ENCODE measurements at regions not wholly inside any gene's neighbourhood (a gene's known extent, or its start where the extent isn't known, plus 50 kb on each side); places are given as distances from the start of the nearest gene placed in this dataset.

DNA sequence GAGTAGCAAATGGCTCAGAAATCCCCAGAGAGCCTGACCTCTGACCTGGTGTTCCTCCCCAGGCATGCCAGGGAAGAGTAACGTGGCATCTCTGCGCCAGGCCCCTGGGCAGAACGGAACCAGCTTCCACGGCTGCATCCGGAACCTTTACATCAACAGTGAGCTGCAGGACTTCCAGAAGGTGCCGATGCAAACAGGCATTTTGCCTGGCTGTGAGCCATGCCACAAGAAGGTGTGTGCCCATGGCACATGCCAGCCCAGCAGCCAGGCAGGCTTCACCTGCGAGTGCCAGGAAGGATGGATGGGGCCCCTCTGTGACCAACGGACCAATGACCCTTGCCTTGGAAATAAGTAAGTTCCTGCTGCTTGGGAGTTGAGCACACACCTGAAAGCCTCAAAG, 83.4 kb upstream of the PACRGL start:
- no peak for DNase-seq (ENCODE audit: low read depth)
- TF ChIP-seq, protein P1, sequence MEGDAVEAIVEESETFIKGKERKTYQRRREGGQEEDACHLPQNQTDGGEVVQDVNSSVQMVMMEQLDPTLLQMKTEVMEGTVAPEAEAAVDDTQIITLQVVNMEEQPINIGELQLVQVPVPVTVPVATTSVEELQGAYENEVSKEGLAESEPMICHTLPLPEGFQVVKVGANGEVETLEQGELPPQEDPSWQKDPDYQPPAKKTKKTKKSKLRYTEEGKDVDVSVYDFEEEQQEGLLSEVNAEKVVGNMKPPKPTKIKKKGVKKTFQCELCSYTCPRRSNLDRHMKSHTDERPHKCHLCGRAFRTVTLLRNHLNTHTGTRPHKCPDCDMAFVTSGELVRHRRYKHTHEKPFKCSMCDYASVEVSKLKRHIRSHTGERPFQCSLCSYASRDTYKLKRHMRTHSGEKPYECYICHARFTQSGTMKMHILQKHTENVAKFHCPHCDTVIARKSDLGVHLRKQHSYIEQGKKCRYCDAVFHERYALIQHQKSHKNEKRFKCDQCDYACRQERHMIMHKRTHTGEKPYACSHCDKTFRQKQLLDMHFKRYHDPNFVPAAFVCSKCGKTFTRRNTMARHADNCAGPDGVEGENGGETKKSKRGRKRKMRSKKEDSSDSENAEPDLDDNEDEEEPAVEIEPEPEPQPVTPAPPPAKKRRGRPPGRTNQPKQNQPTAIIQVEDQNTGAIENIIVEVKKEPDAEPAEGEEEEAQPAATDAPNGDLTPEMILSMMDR (IDR thresholded peaks at IDR 0.05; ENCODE audit: insufficient read depth, low read depth, low read length, missing control alignments), result no peak
- H3K4me3 ChIP-seq (ENCODE audit: low read length), result no peak overlapping the region

DNA sequence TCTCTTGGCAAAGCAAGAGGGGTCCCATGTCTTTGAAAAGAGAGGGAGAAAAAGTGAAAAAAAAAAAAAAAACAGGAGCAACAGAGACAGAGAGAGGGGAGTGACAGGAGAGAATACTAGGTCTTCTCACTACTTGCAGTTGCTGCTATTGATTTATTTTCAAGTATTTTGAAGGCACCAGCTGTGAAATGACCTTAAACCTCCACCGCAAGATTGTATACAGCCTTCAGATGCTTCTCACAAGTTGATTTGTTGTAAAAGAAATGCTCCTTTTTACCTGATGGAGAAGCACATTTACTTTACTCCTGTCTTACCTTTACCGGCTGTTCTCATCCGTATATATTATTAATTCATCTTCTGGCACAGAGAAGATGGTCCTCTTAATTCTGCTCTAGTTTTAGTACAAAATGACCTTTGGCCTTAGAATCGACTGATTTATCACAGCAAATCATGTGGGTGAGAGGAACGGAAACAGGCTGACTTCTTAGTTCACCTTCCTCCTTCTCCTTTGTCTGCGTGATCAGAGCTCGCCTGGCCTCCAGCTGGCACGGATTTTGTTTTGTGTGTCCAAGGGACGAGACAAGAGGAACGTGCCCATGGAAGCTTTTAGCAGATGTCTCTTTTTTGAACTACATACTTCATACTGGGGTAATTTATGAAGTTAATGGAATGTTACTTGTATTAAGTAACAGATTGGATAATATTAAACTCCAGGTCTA, 82.4 kb upstream of the PACRGL start:
- no peak for DNase-seq (ENCODE audit: low read depth)
- TF ChIP-seq, protein P1 (IDR thresholded peaks at IDR 0.05; ENCODE audit: insufficient read depth, low read depth, low read length, missing control alignments), result no peak
- no peak overlapping the region for H3K4me3 ChIP-seq (ENCODE audit: low read length)

DNA sequence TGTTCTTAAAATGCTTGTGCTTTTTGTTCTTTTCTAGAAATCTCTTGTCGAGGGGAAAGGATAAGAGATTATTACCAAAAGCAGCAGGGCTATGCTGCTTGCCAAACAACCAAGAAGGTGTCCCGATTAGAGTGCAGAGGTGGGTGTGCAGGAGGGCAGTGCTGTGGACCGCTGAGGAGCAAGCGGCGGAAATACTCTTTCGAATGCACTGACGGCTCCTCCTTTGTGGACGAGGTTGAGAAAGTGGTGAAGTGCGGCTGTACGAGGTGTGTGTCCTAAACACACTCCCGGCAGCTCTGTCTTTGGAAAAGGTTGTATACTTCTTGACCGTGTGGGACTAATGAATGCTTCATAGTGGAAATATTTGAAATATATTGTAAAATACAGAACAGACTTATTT, 81.5 kb upstream of the PACRGL start:
- TF ChIP-seq, protein P1 (IDR thresholded peaks at IDR 0.05; ENCODE audit: insufficient read depth, low read depth, low read length, missing control alignments), result no peak
- DNase-seq (ENCODE audit: low read depth), result no peak
- no peak overlapping the region for H3K4me3 ChIP-seq (ENCODE audit: low read length)

DNA sequence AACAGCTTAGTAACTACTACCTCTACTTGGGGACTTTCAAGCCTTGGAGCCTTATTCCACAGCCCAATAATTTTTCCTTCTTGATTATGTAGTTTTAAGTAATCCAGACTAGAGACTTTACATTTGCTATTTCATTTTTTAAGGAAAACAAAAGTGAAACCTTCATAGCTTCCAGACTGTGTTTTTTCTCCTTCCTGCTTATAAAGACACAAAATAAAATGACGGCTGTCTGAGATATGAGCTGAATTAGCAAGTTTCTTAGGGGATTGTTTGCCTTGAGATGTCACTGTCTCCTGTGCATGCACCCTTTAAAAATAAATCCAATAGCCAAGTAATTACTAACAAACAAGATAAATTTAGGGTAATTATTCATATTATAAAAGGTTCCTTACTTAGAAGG, 78.8 kb upstream of the PACRGL start:
- H3K4me3 ChIP-seq (ENCODE audit: low read length), result no peak overlapping the region
- no peak for DNase-seq (ENCODE audit: low read depth)
- TF ChIP-seq, protein P1 (IDR thresholded peaks at IDR 0.05; ENCODE audit: insufficient read depth, low read depth, low read length, missing control alignments), result no peak

DNA sequence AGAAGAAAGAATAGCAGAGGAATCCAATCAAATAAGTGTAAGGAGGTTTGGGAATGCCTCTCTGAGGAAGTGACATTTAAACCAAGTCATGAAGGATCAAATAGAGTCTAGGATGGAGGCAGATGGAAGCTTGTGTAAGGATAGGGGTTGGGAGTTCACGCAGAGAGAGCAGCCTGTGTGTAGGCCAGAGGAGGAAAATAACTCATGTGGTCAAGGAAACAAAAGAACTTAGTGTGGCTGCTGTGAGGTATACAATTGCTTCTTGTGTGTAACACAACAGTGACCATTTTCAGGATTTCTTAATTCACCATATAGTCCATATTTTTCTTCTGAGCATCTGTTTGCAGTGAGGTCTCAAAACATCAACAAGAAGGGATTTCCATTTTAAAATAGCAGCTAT, 77.6 kb upstream of the PACRGL start:
- TF ChIP-seq, protein P1 (IDR thresholded peaks at IDR 0.05; ENCODE audit: insufficient read depth, low read depth, low read length, missing control alignments), result no peak
- no peak for DNase-seq (ENCODE audit: low read depth)
- H3K4me3 ChIP-seq (ENCODE audit: low read length), result no peak overlapping the region

DNA sequence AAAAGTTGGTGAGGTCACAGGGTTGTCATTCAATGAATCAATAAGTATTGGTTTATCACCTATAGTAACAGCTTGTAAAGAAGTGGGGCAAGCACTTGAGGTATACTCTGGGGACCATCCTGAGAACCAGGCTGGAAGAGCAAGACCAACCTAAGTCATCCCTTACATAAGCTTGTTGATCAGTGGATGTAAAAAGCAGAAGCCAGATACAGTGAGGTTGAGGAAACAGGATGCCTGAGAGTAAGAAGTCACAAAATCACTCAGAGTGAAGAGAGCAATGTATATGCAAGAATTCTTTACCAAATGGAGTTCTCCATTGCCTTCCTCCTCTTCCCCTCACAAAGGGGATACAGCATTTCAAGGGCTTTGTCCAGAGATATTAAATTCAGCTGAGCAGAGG, 76.3 kb upstream of the PACRGL start:
- H3K4me3 ChIP-seq (ENCODE audit: low read length), result no peak overlapping the region
- no peak for DNase-seq (ENCODE audit: low read depth)
- TF ChIP-seq, protein P1 (IDR thresholded peaks at IDR 0.05; ENCODE audit: insufficient read depth, low read depth, low read length, missing control alignments), result no peak

DNA sequence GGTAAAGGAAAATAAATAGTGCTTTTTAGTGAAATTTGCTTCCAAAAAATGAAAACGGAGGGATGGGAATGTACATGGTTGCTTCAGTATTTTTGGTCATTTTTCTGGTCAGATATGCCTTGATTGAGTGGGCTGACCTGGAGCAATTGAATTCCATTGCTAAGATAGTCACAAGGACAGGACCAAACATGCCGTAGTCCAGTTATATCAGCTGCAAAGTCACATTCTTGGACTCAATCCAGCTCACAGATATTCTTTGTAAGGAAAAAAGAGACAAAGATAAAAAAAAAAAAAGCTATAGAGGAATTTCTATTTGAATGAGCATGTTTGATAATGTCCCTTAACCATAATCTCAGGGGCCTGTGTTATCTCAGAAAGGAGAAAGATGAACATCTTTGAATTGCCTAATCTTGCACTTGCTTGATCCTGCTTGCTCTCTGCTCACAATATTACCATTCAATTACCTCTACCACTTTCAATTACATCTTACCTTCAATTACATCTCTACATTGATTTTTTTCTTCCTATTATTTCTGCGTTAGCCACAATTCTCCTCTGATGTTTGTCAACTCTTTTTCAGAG, 75.4 kb upstream of the PACRGL start:
- H3K4me3 ChIP-seq (ENCODE audit: low read length), result no peak overlapping the region
- TF ChIP-seq, protein P1 (IDR thresholded peaks at IDR 0.05; ENCODE audit: insufficient read depth, low read depth, low read length, missing control alignments), result no peak
- peak; percentile 83 for DNase-seq (ENCODE audit: low read depth)
